Panc1 (cell line): ENCODE measurements at regions not wholly inside any gene's neighbourhood (a gene's known extent, or its start where the extent isn't known, plus 50 kb on each side); places are given as distances from the start of the nearest gene placed in this dataset.

ENCODE experiments used
- TF ChIP-seq, protein P1 (sequence below), 2 experiments: IDR thresholded peaks; 2 replicates each; pipeline ENCODE4 v1.6.1; 2011 to 2012; ENCODE audit warnings: low read depth in 2 of 2, control low read depth in 1 of 2, low read length in 1 of 2, mild to moderate bottlenecking in 1 of 2, moderate library complexity in 1 of 2; ENCODE audit not compliant: insufficient read depth in 1 of 2
- TF ChIP-seq, protein P2 (sequence below): fragments of 450-650 bp; IDR thresholded peaks from 2 replicates; pipeline ENCODE4 v1.5.1; 2017; ENCODE audit warnings: mild to moderate bottlenecking

DNA sequence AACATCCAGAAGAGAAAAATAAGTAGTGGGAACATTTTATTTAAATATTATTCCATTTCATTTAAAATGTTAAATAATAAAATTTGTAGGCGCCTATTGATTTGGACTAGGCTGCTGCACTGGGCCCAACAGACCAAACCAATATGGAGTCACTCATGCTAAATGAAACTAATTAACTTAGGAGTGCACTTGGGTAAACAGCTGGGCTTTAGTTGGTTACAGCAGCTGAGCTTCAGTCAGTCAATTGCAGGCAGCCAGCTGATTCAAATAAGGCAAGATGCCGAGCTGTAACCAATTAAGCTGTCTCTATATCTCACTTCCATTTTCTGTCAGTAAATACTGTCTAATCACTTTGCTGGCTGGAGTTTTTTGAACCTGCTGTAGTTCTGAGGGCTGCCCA is 102.1 kb upstream of the WDR11 start:
- TF ChIP-seq, protein P1, sequence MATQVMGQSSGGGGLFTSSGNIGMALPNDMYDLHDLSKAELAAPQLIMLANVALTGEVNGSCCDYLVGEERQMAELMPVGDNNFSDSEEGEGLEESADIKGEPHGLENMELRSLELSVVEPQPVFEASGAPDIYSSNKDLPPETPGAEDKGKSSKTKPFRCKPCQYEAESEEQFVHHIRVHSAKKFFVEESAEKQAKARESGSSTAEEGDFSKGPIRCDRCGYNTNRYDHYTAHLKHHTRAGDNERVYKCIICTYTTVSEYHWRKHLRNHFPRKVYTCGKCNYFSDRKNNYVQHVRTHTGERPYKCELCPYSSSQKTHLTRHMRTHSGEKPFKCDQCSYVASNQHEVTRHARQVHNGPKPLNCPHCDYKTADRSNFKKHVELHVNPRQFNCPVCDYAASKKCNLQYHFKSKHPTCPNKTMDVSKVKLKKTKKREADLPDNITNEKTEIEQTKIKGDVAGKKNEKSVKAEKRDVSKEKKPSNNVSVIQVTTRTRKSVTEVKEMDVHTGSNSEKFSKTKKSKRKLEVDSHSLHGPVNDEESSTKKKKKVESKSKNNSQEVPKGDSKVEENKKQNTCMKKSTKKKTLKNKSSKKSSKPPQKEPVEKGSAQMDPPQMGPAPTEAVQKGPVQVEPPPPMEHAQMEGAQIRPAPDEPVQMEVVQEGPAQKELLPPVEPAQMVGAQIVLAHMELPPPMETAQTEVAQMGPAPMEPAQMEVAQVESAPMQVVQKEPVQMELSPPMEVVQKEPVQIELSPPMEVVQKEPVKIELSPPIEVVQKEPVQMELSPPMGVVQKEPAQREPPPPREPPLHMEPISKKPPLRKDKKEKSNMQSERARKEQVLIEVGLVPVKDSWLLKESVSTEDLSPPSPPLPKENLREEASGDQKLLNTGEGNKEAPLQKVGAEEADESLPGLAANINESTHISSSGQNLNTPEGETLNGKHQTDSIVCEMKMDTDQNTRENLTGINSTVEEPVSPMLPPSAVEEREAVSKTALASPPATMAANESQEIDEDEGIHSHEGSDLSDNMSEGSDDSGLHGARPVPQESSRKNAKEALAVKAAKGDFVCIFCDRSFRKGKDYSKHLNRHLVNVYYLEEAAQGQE (IDR thresholded peaks at IDR 0.05; ENCODE audit: insufficient read depth in 1 of 2, low read depth in 2 of 2, low read length in 1 of 2), result no peak
- TF ChIP-seq, protein P2, sequence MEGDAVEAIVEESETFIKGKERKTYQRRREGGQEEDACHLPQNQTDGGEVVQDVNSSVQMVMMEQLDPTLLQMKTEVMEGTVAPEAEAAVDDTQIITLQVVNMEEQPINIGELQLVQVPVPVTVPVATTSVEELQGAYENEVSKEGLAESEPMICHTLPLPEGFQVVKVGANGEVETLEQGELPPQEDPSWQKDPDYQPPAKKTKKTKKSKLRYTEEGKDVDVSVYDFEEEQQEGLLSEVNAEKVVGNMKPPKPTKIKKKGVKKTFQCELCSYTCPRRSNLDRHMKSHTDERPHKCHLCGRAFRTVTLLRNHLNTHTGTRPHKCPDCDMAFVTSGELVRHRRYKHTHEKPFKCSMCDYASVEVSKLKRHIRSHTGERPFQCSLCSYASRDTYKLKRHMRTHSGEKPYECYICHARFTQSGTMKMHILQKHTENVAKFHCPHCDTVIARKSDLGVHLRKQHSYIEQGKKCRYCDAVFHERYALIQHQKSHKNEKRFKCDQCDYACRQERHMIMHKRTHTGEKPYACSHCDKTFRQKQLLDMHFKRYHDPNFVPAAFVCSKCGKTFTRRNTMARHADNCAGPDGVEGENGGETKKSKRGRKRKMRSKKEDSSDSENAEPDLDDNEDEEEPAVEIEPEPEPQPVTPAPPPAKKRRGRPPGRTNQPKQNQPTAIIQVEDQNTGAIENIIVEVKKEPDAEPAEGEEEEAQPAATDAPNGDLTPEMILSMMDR, result no peak
